A204.1 (cell line): ENCODE measurements at regions not wholly inside any gene's neighbourhood (a gene's known extent, or its start where the extent isn't known, plus 50 kb on each side); places are given as distances from the start of the nearest gene placed in this dataset.
"Not testable (repeated sequence)": the region's sequence is repeated elsewhere in the genome, so short reads cannot be mapped to it uniquely, and the experiment has no call there.

Source experiments
- FAIRE-seq: peaks from 2 replicates; lab custom pipeline; 2012; peaks lifted over from hg19 to GRCh38; lab: Jason Lieb, UNC

GRCh38 chr17:20908313-20909267 is 134.2 kb downstream of the USP22 start:
- no peak for FAIRE-seq

GRCh38 chr17:20914658-20915057 is 128.2 kb downstream of the USP22 start:
- FAIRE-seq: no peak

GRCh38 chr17:20916383-20916782 is 126.4 kb downstream of the USP22 start:
- FAIRE-seq: peak; percentile 88

- not testable (repeated sequence) for FAIRE-seq
These were observed 125.1 kb downstream of the USP22 start for GRCh38 chr17:20917610-20918306.

- no peak for FAIRE-seq
These were observed 122.6 kb downstream of the USP22 start for GRCh38 chr17:20920095-20920814.

GRCh38 chr17:20920815-20921199 is 122.0 kb downstream of the USP22 start:
- no peak for FAIRE-seq

GRCh38 chr17:20922128-20922670 is 120.6 kb downstream of the USP22 start:
- FAIRE-seq: no peak

DNA sequence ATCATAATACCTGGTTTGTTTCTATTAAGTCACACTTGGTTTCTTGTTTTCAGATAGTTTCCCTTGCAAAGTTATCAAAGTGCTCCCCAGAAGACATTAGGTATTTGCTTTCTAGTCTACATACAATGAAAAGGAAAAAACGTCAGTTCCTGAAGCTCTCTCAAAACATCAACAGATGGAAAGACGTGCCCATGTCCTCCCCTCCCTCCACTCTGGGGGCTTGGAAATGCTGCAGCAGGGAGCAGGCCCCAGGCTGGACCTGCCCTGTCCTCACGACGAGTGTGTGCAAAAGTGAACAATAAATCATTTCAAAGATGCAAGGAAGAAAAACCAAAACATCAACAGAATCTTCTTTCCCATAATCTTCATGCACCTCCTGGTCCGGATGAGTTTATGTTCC is 118.5 kb downstream of the USP22 start:
- no peak for FAIRE-seq

DNA sequence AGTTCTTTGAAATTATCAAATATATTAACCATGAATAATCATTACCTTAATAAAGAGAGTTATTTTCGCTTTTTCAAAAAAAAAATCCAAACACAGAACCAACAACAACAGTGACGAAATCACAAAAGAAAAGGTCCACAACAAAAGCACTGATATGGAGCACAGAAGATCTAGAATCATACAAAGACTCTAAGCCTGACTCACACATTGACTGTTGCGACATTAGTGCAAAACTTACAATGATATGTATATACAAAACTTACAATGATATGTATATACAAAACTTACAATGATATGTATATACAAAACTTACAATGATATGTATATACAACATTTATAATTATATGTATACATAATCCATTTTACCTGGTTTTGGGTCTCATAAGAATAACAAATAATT is 117.7 kb downstream of the USP22 start:
- FAIRE-seq: peak; percentile 87

- FAIRE-seq: peak; percentile 80
These were observed 116.9 kb downstream of the USP22 start for GRCh38 chr17:20925954-20926353.

DNA sequence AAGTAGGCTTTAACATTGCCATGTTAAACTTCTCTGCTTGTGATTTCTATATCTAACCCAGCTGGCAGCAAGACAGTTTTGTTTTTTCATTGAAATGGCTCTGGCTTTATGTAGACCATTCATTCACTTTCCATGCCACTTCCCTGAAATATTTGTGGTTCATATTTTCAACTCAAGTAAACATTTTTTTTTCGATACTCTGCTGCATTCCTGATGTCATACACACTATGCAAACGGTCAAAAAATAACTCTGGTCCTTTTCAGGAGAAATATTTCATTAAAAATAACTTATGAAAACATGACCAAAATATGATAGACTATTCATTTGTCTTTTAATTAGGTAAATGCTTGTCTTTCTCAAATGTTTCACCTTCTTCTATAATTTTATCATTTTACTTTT is 116.3 kb downstream of the USP22 start:
- peak; percentile 48 for FAIRE-seq

GRCh38 chr17:20927308-20927977 is 115.4 kb downstream of the USP22 start:
- no peak for FAIRE-seq

- no peak for FAIRE-seq
These were observed 113.5 kb downstream of the USP22 start for GRCh38 chr17:20929334-20929733.

- FAIRE-seq: no peak
These were observed 112.6 kb downstream of the USP22 start for GRCh38 chr17:20930081-20930760.

DNA sequence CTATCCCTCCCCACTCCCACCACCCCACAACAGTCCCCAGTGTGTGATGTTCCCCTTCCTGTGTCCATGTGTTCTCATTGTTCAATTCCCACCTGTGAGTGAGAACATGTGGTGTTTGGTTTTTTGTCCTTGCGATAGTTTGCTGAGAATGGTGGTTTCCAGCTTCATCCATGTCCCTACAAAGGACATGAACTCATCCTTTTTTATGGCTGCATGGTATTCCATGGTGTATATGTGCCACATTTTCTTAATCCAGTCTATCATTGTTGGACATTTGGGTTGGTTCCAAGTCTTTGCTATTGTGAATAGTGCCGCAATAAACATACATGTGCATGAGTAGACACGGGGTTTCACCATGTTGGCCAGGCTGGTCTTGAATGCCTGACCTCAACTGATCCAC is 109.8 kb downstream of the USP22 start:
- FAIRE-seq: not testable (repeated sequence)

GRCh38 chr17:20934288-20934687 is 108.5 kb downstream of the USP22 start:
- no peak for FAIRE-seq

DNA sequence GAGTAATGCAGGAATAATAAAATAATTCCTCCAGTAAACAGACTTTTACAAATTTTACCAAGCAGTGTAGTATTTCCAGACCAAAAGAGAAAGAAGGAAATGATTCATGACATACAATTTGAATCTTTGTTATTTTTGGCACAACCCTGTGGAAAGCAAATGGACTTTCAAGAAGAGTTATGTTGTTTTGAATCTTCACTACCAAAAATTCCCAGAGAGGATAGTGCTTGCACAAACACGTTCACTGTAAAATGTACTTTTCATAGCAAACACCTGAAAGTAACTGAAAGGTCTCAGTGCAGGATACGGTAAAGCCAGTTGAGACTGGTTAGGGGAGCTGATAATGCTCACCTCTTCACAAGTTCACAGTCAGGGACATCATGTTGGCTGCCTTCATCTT is 107.1 kb downstream of the USP22 start:
- no peak for FAIRE-seq

GRCh38 chr17:20938244-20938643 is 104.6 kb downstream of the USP22 start:
- no peak for FAIRE-seq

- no peak for FAIRE-seq
These were observed 103.7 kb downstream of the USP22 start for GRCh38 chr17:20938988-20939615.

DNA sequence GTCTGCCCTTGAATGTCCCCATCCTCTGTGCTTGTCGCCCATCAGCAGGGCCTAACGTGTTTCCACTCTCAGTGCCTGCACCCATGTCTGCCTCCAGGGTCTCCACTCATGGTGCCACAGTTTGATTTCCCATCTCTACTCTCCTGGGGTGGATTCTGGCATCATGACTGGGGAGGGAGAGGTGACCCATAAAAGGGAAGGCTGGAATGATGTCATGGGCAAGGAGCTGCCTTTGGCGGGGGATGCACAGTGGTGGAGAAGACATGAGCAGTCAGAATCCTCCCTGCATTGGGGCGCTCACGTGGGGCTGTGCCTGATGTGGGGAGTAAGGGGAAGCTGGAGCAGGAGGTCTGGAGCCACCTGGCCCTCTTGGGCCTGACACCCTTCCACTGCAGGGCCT is 100.9 kb downstream of the USP22 start:
- no peak for FAIRE-seq
